HEK293 (cell line): ENCODE measurements at regions not wholly inside any gene's neighbourhood (a gene's known extent, or its start where the extent isn't known, plus 50 kb on each side); places are given as distances from the start of the nearest gene placed in this dataset.
A peak's percentile ranks its signal among the peaks of the same experiment; 100 is the strongest.
"Not testable (repeated sequence)": the region's sequence is repeated elsewhere in the genome, so short reads cannot be mapped to it uniquely, and the experiment has no call there.

ENCODE experiments used
- CTCF ChIA-PET: fragments of 350-600 bp; formaldehyde crosslinking; extraction: SDS; loops from one replicate; lab custom pipeline; 2021; ENCODE audit warnings: antibody characterized with exemption; lab: Yijun Ruan, JAX
- POLR2A ChIA-PET: fragments of 300-600 bp; formaldehyde crosslinking; extraction: SDS; loops from one replicate; lab custom pipeline; 2020; ENCODE audit warnings: antibody characterized with exemption, inconsistent platforms; lab: Yijun Ruan, JAX
- H3K27ac ChIP-seq: fragments of 200-500 bp; sonication (Bioruptor generic); 2 replicates; pipeline ENCODE4 v1.5.1; 2014; ENCODE audit warnings: low read depth, low read length, control low read depth, inconsistent platforms; ENCODE audit errors: extremely low read depth
- H3K36me3 ChIP-seq, 2 experiments: fragments of 200-500 bp in 1 of 2; sonication (Bioruptor generic) in 1 of 2; 1 replicate in 1 of 2; 2 replicates in 1 of 2; pipeline ENCODE4 v1.5.1; 2014 to 2017; ENCODE audit warnings: inconsistent platforms in 2 of 2, low read length in 2 of 2; ENCODE audit not compliant: control insufficient read depth in 2 of 2, insufficient read depth in 1 of 2
- H3K4me1 ChIP-seq: fragments of 200-500 bp; sonication (Bioruptor generic); 2 replicates; pipeline ENCODE4 v1.5.1; 2014; ENCODE audit warnings: mild to moderate bottlenecking, low read length, inconsistent platforms; ENCODE audit not compliant: control insufficient read depth, insufficient read depth
- H3K4me3 ChIP-seq: 2 replicates; pipeline ENCODE4 v1.5.1; 2011; ENCODE audit warnings: low read depth, mild to moderate bottlenecking, control low read depth, low read length, moderate library complexity
- H3K9me3 ChIP-seq: fragments of 200-500 bp; sonication (Bioruptor generic); 2 replicates; pipeline ENCODE4 v1.5.1; 2014; ENCODE audit warnings: low read depth, low read length, inconsistent platforms; ENCODE audit not compliant: control insufficient read depth, insufficient read depth
- ATF2 ChIP-seq: fragments of 450-650 bp; formaldehyde crosslinking; IDR thresholded peaks from 2 replicates; pipeline ENCODE4 v1.5.1; 2016; ENCODE audit warnings: missing biosample characterization, missing genetic modification characterization, low read depth
- ELK4 ChIP-seq: IDR thresholded peaks from 2 replicates; pipeline ENCODE4 v1.6.1; 2011; ENCODE audit warnings: mild to moderate bottlenecking, low read depth, low read length, borderline replicate concordance
- FEZF1 ChIP-seq: fragments of 450-650 bp; formaldehyde crosslinking; IDR thresholded peaks from 2 replicates; pipeline ENCODE4 v1.5.1; 2016; ENCODE audit warnings: missing biosample characterization, missing genetic modification characterization
- PATZ1 ChIP-seq: fragments of 450-650 bp; formaldehyde crosslinking; IDR thresholded peaks from 2 replicates; pipeline ENCODE4 v1.5.1; 2016; ENCODE audit warnings: missing biosample characterization, missing genetic modification characterization
- SETDB1 ChIP-seq: IDR thresholded peaks from one replicate; pipeline ENCODE4 v1.6.1; 2017; ENCODE audit warnings: mild to moderate bottlenecking, low read length, moderate library complexity, mixed read lengths; ENCODE audit not compliant: insufficient read length
- SP7 ChIP-seq: fragments of 450-650 bp; formaldehyde crosslinking; IDR thresholded peaks from 2 replicates; pipeline ENCODE4 v1.5.1; 2016; ENCODE audit warnings: missing biosample characterization, missing genetic modification characterization
- TRIM28 ChIP-seq: IDR thresholded peaks from 2 replicates; pipeline ENCODE4 v1.6.1; 2011; ENCODE audit warnings: low read length, control low read depth, borderline replicate concordance
- ZBTB17 ChIP-seq: fragments of 450-650 bp; formaldehyde crosslinking; IDR thresholded peaks from 2 replicates; pipeline ENCODE4 v1.5.1; 2016; ENCODE audit warnings: missing biosample characterization, missing genetic modification characterization
- ZBTB20 ChIP-seq: fragments of 450-650 bp; formaldehyde crosslinking; IDR thresholded peaks from 2 replicates; pipeline ENCODE4 v1.5.1; 2016; ENCODE audit warnings: missing biosample characterization, missing genetic modification characterization
- ZNF133 ChIP-seq: fragments of 450-650 bp; formaldehyde crosslinking; IDR thresholded peaks from 2 replicates; pipeline ENCODE4 v1.5.1; 2016; ENCODE audit warnings: missing biosample characterization, missing genetic modification characterization
- ZNF138 ChIP-seq: fragments of 450-650 bp; formaldehyde crosslinking; IDR thresholded peaks from 2 replicates; pipeline ENCODE4 v1.5.1; 2016; ENCODE audit warnings: missing biosample characterization, missing genetic modification characterization, borderline replicate concordance
- ZNF140 ChIP-seq: fragments of 450-650 bp; formaldehyde crosslinking; IDR thresholded peaks from 2 replicates; pipeline ENCODE4 v1.5.1; 2016; ENCODE audit warnings: missing biosample characterization, missing genetic modification characterization
- ZNF157 ChIP-seq: fragments of 450-650 bp; formaldehyde crosslinking; IDR thresholded peaks from 2 replicates; pipeline ENCODE4 v1.5.1; 2016; ENCODE audit warnings: missing biosample characterization, missing genetic modification characterization
- ZNF184 ChIP-seq: fragments of 450-650 bp; IDR thresholded peaks from 2 replicates; pipeline ENCODE4 v1.5.1; 2018; ENCODE audit warnings: missing biosample characterization, mild to moderate bottlenecking, missing genetic modification characterization
- ZNF221 ChIP-seq: fragments of 450-650 bp; formaldehyde crosslinking; IDR thresholded peaks from 2 replicates; pipeline ENCODE4 v1.5.1; 2017; ENCODE audit warnings: missing biosample characterization, missing genetic modification characterization, borderline replicate concordance
- ZNF24 ChIP-seq: fragments of 450-650 bp; formaldehyde crosslinking; IDR thresholded peaks from 2 replicates; pipeline ENCODE4 v1.5.1; 2016; ENCODE audit warnings: missing biosample characterization, missing genetic modification characterization
- ZNF302 ChIP-seq: fragments of 450-650 bp; formaldehyde crosslinking; IDR thresholded peaks from 2 replicates; pipeline ENCODE4 v1.5.1; 2016; ENCODE audit warnings: missing biosample characterization, missing genetic modification characterization, low read depth
- ZNF324 ChIP-seq: fragments of 450-650 bp; formaldehyde crosslinking; IDR thresholded peaks from 2 replicates; pipeline ENCODE4 v1.5.1; 2016; ENCODE audit warnings: missing biosample characterization, missing genetic modification characterization
- ZNF366 ChIP-seq: fragments of 450-650 bp; formaldehyde crosslinking; conservative IDR thresholded peaks from 2 replicates; pipeline ENCODE4 v1.5.1; 2016; ENCODE audit warnings: missing biosample characterization, missing genetic modification characterization
- ZNF510 ChIP-seq: fragments of 450-650 bp; formaldehyde crosslinking; IDR thresholded peaks from 2 replicates; pipeline ENCODE4 v1.5.1; 2018; ENCODE audit warnings: mild to moderate bottlenecking, missing genetic modification characterization, missing biosample characterization; ENCODE audit not compliant: insufficient replicate concordance
- ZNF513 ChIP-seq: fragments of 450-650 bp; IDR thresholded peaks from 2 replicates; pipeline ENCODE4 v1.5.1; 2018; ENCODE audit warnings: missing biosample characterization, missing genetic modification characterization
- ZNF518A ChIP-seq: fragments of 450-650 bp; formaldehyde crosslinking; conservative IDR thresholded peaks from 2 replicates; pipeline ENCODE4 v1.5.1; 2016; ENCODE audit warnings: low read depth, missing biosample characterization, missing genetic modification characterization
- ZNF626 ChIP-seq: fragments of 450-650 bp; sonication (Bioruptor Pico); formaldehyde crosslinking; IDR thresholded peaks from 2 replicates; pipeline ENCODE4 v1.5.1; 2018; ENCODE audit warnings: missing biosample characterization, missing genetic modification characterization, inconsistent platforms
- ZNF701 ChIP-seq: fragments of 450-650 bp; formaldehyde crosslinking; IDR thresholded peaks from 2 replicates; pipeline ENCODE4 v1.5.1; 2016; ENCODE audit warnings: missing biosample characterization, missing genetic modification characterization

- ChIA-PET POLR2A (no interaction called here), CTCF (interaction anchor here (0.7 to 0.8 kb wide), 2 partner anchors 9 to 17 kb away, joined by 3 to 4 read pairs; no protein-coding TSS in a partner anchor)
- Histone ChIP-seq H3K4me1 (peaks cover 27% of the 10 kb centered on the region), H3K36me3 (no peaks in the 10 kb centered on the region), H3K4me3 (no peak overlapping the region), H3K27ac (peak overlapping the region; percentile 48), H3K9me3 (no peaks in the 10 kb centered on the region)
- 0 out of 2 replicates have a peak, but pooled peaks have one; percentile 7 for TF ChIP-seq ZBTB17
- no peak for TF ChIP-seq ZNF221 (tag by site-specific recombination)
- peak; percentile 6; the same call in 1 of the 2 replicates for TF ChIP-seq PATZ1 (tag by site-specific recombination)
- TF ChIP-seq SP7 (tag by site-specific recombination) = peak; percentile 28; the same call in 1 of the 2 replicates
- peak; percentile 2; the same call in 1 of the 2 replicates for TF ChIP-seq TRIM28
- no peak for TF ChIP-seq ZNF302 (tag by site-specific recombination)
- 0 out of 2 replicates have a peak, but pooled peaks have one; percentile 8 for TF ChIP-seq ZNF24 (tag by site-specific recombination)
- TF ChIP-seq ZBTB20 (tag by site-specific recombination) = peak; percentile 46
- 0 out of 2 replicates have a peak, but pooled peaks have one; percentile 10 for TF ChIP-seq ZNF324 (tag by site-specific recombination)
- TF ChIP-seq ELK4 = no peak
- TF ChIP-seq FEZF1 = 0 out of 2 replicates have a peak, but pooled peaks have one; percentile 4
- TF ChIP-seq ZNF138 = no peak
- TF ChIP-seq ZNF157 (tag by site-specific recombination) = 0 out of 2 replicates have a peak, but pooled peaks have one; percentile 21
- TF ChIP-seq ATF2 (tag by site-specific recombination) = no peak
- TF ChIP-seq ZNF366 (tag by site-specific recombination) = peak; percentile 33; the same call in 1 of the 2 replicates
- TF ChIP-seq ZNF701 (tag by site-specific recombination) = no peak
Measured at GRCh38 chr15:66886686-66887273, 178.6 kb upstream of the SMAD3 start.

- H3K9me3 ChIP-seq, H3K4me3 ChIP-seq, H3K27ac ChIP-seq, POLR2A ChIA-PET, H3K36me3 ChIP-seq: not testable (repeated sequence)
- H3K4me1 ChIP-seq = peaks cover 16% of the 10 kb centered on the region
- CTCF ChIA-PET = interaction anchor here (0.6 to 5.5 kb wide), 3 partner anchors 10 to 26 kb away, joined by 3 to 39 read pairs (median 4); no protein-coding TSS in a partner anchor
- TF ChIP-seq ZNF140 (tag by site-specific recombination) = peak; percentile 37; the same call in 1 of the 2 replicates
- peak; percentile 20; the same call in 1 of the 2 replicates for TF ChIP-seq ZNF513 (tag by site-specific recombination)
- TF ChIP-seq ZNF518A (tag by site-specific recombination) = 0 out of 2 replicates have a peak, but pooled peaks have one; percentile 32
- peak; percentile 87 for TF ChIP-seq ZNF184 (tag by site-specific recombination)
- TF ChIP-seq ZNF626 = peak; percentile 78; the same call in 1 of the 2 replicates
- TF ChIP-seq ZNF133 (tag by site-specific recombination) = peak; percentile 26; the same call in 1 of the 2 replicates
- TF ChIP-seq ZNF510 = peak; percentile 11
- peak; percentile 98 for TF ChIP-seq SETDB1
Measured at GRCh38 chr15:66889298-66889697, 176.1 kb upstream of the SMAD3 start.
